ENCODE measurements at regions not wholly inside any gene's neighbourhood (a gene's known extent, or its start where the extent isn't known, plus 50 kb on each side); places are given as distances from the start of the nearest gene placed in this dataset.

- Histone ChIP-seq H3K79me2 (ENCODE audit: low read length) (no peaks in the 10 kb centered on the region), H3F3A (ENCODE audit: insufficient read depth, low read length) (no peaks in the 10 kb centered on the region), H3K27ac (ENCODE audit: low read length) (no peak overlapping the region), H3K36me3 (replicated peaks; ENCODE audit: insufficient read depth, low read length) (no peaks in the 10 kb centered on the region), H3K4me2 (ENCODE audit: low read depth, low read length) (no peak overlapping the region), H3K9me3 (replicated peaks; ENCODE audit: insufficient read depth, low read length) (no peaks in the 10 kb centered on the region), H3K27me3 (replicated peaks; ENCODE audit: insufficient read depth, low read length) (peaks cover 18% of the 10 kb centered on the region), H2AFZ (ENCODE audit: low read length) (no peak overlapping the region), H3K9ac (ENCODE audit: low read length) (no peak overlapping the region), H3K4me3 (ENCODE audit: low read length) (no peak overlapping the region), H3K4me1 (ENCODE audit: low read length) (no peaks in the 10 kb centered on the region), H3K9me2 (replicated peaks; ENCODE audit: insufficient read depth, low read length) (no peaks in the 10 kb centered on the region), H4K20me1 (ENCODE audit: insufficient read depth, low read length) (no peaks in the 10 kb centered on the region)
- DNase-seq, result no peak
- TF ChIP-seq EZH2phosphoT487 (IDR thresholded peaks at IDR 0.05; ENCODE audit: low read length) (no peak), EZH2 (optimal IDR thresholded peaks at IDR 0.05; ENCODE audit: low read depth, low read length) (no peak)
- TF ChIP-seq, protein P1, sequence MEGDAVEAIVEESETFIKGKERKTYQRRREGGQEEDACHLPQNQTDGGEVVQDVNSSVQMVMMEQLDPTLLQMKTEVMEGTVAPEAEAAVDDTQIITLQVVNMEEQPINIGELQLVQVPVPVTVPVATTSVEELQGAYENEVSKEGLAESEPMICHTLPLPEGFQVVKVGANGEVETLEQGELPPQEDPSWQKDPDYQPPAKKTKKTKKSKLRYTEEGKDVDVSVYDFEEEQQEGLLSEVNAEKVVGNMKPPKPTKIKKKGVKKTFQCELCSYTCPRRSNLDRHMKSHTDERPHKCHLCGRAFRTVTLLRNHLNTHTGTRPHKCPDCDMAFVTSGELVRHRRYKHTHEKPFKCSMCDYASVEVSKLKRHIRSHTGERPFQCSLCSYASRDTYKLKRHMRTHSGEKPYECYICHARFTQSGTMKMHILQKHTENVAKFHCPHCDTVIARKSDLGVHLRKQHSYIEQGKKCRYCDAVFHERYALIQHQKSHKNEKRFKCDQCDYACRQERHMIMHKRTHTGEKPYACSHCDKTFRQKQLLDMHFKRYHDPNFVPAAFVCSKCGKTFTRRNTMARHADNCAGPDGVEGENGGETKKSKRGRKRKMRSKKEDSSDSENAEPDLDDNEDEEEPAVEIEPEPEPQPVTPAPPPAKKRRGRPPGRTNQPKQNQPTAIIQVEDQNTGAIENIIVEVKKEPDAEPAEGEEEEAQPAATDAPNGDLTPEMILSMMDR (IDR thresholded peaks at IDR 0.05; ENCODE audit: low read length), result no peak
Measured at GRCh38 chr14:101417434-101417833, 143.9 kb upstream of the DIO3 start.

DNA sequence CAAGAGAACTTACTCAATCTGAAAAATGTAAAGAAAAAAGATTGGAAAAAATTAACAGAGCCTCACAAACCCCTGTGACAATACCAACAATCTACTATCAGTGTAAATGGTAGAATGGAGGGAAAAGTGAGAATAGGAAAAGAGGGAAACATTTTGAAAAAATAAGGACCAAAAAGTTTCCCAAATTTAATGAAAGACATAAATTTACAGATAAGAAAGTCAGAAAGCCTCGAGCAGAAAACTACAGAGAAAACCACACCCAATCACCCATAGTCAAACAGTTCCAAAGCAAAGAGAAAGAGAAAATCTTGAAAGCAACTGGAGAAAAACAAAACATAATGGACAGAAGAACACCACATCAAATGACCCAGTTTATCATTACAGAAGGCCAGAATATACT is 142.7 kb upstream of the DIO3 start:
- no peaks in the 10 kb centered on the region for H3K79me2 ChIP-seq (ENCODE audit: low read length)
- H3K4me1 ChIP-seq (ENCODE audit: low read length), result no peaks in the 10 kb centered on the region
- no peaks in the 10 kb centered on the region for H3K9me3 ChIP-seq (replicated peaks; ENCODE audit: insufficient read depth, low read length)
- no peak overlapping the region for H3K9ac ChIP-seq (ENCODE audit: low read length)
- H3K9me2 ChIP-seq (replicated peaks; ENCODE audit: insufficient read depth, low read length), result no peaks in the 10 kb centered on the region
- no peak overlapping the region for H3K27ac ChIP-seq (ENCODE audit: low read length)
- TF ChIP-seq, protein P1 (IDR thresholded peaks at IDR 0.05; ENCODE audit: low read length), result no peak
- TF ChIP-seq EZH2 (optimal IDR thresholded peaks at IDR 0.05; ENCODE audit: low read depth, low read length), result no peak
- TF ChIP-seq EZH2phosphoT487 (IDR thresholded peaks at IDR 0.05; ENCODE audit: low read length), result no peak
- H2AFZ ChIP-seq (ENCODE audit: low read length), result no peak overlapping the region
- H3K4me2 ChIP-seq (ENCODE audit: low read depth, low read length), result no peak overlapping the region
- no peak for DNase-seq
- no peaks in the 10 kb centered on the region for H3K36me3 ChIP-seq (replicated peaks; ENCODE audit: insufficient read depth, low read length)
- no peaks in the 10 kb centered on the region for H3F3A ChIP-seq (ENCODE audit: insufficient read depth, low read length)
- peaks cover 7% of the 10 kb centered on the region; the same call in 1 of the 2 replicates for H3K27me3 ChIP-seq (replicated peaks; ENCODE audit: insufficient read depth, low read length)
- H4K20me1 ChIP-seq (ENCODE audit: insufficient read depth, low read length), result no peaks in the 10 kb centered on the region
- no peak overlapping the region for H3K4me3 ChIP-seq (ENCODE audit: low read length)

GRCh38 chr14:101426466-101426865 is 134.8 kb upstream of the DIO3 start:
- Histone ChIP-seq H3K9ac (ENCODE audit: low read length) (no peak overlapping the region), H2AFZ (ENCODE audit: low read length) (no peak overlapping the region), H3K9me2 (replicated peaks; ENCODE audit: insufficient read depth, low read length) (no peaks in the 10 kb centered on the region), H3K27ac (ENCODE audit: low read length) (no peak overlapping the region), H3K9me3 (replicated peaks; ENCODE audit: insufficient read depth, low read length) (no peaks in the 10 kb centered on the region), H4K20me1 (ENCODE audit: insufficient read depth, low read length) (no peaks in the 10 kb centered on the region), H3K79me2 (ENCODE audit: low read length) (no peaks in the 10 kb centered on the region), H3K4me1 (ENCODE audit: low read length) (no peaks in the 10 kb centered on the region), H3K4me2 (ENCODE audit: low read depth, low read length) (no peak overlapping the region), H3F3A (ENCODE audit: insufficient read depth, low read length) (no peaks in the 10 kb centered on the region), H3K36me3 (replicated peaks; ENCODE audit: insufficient read depth, low read length) (no peaks in the 10 kb centered on the region), H3K4me3 (ENCODE audit: low read length) (no peak overlapping the region), H3K27me3 (replicated peaks; ENCODE audit: insufficient read depth, low read length) (peaks cover 22% of the 10 kb centered on the region; the same call in 1 of the 2 replicates)
- DNase-seq, result no peak
- TF ChIP-seq, protein P1 (IDR thresholded peaks at IDR 0.05; ENCODE audit: low read length), result no peak
- TF ChIP-seq EZH2phosphoT487 (IDR thresholded peaks at IDR 0.05; ENCODE audit: low read length) (no peak), EZH2 (optimal IDR thresholded peaks at IDR 0.05; ENCODE audit: low read depth, low read length) (no peak)

Data from MM.1S (cell line).